ENCODE measurements at regions not wholly inside any gene's neighbourhood (a gene's known extent, or its start where the extent isn't known, plus 50 kb on each side); places are given as distances from the start of the nearest gene placed in this dataset.

- TF ChIP-seq CTCF (IDR thresholded peaks at IDR 0.05; ENCODE audit: insufficient read depth, low read depth, low read length) (no peak), EZH2 (IDR thresholded peaks at IDR 0.05; ENCODE audit: insufficient read depth, low read length) (no peak)
Observed at GRCh38 chr15:93302080-93302765, 213.2 kb upstream of the RGMA start.
